ENCODE measurements at regions not wholly inside any gene's neighbourhood (a gene's known extent, or its start where the extent isn't known, plus 50 kb on each side); places are given as distances from the start of the nearest gene placed in this dataset.
"Not testable (repeated sequence)": the region's sequence is repeated elsewhere in the genome, so short reads cannot be mapped to it uniquely, and the experiment has no call there.

GRCh38 chr12:45490232-45490881, 239.1 kb upstream of the ARID2 start:
- Mint-ChIP-seq H3K36me3 (ENCODE audit: low read depth) (no peaks in the 10 kb centered on the region), H3K27me3 (no peaks in the 10 kb centered on the region), H3K4me3 (no peak overlapping the region), H3K9me3 (peaks cover 5% of the 10 kb centered on the region), H3K4me1 (no peaks in the 10 kb centered on the region), H3K27ac (no peak overlapping the region)
- POLR2A ChIA-PET = interaction anchor here (0.7 kb wide), 1 partner anchor 379 kb away, joined by 5 read pairs; no protein-coding TSS in a partner anchor
- CTCF ChIA-PET = no interaction called here
- DNase-seq = no peak

- Mint-ChIP-seq H3K27ac (no peak overlapping the region), H3K27me3 (no peaks in the 10 kb centered on the region), H3K4me3 (no peak overlapping the region), H3K9me3 (peaks cover 5% of the 10 kb centered on the region), H3K4me1 (no peaks in the 10 kb centered on the region), H3K36me3 (ENCODE audit: low read depth) (no peaks in the 10 kb centered on the region)
- CTCF ChIA-PET = no interaction called here
- DNase-seq = no peak
- POLR2A ChIA-PET = no interaction called here
Observed at GRCh38 chr12:45494279-45494678, 235.2 kb upstream of the ARID2 start.

- H3K36me3 Mint-ChIP-seq (ENCODE audit: low read depth) = no peaks in the 10 kb centered on the region
- H3K9me3 Mint-ChIP-seq = peaks cover 3% of the 10 kb centered on the region
- H3K27ac Mint-ChIP-seq = no peak overlapping the region
- no peaks in the 10 kb centered on the region for H3K27me3 Mint-ChIP-seq
- POLR2A ChIA-PET = no interaction called here
- DNase-seq = no peak
- no peak overlapping the region for H3K4me3 Mint-ChIP-seq
- no peaks in the 10 kb centered on the region for H3K4me1 Mint-ChIP-seq
- CTCF ChIA-PET = no interaction called here
Observed at GRCh38 chr12:45498645-45499044, 230.9 kb upstream of the ARID2 start.

GRCh38 chr12:45502481-45503128, 226.9 kb upstream of the ARID2 start:
- Mint-ChIP-seq H3K27me3 (no peaks in the 10 kb centered on the region), H3K27ac (no peak overlapping the region), H3K4me3 (no peak overlapping the region), H3K36me3 (ENCODE audit: low read depth) (no peaks in the 10 kb centered on the region), H3K4me1 (no peaks in the 10 kb centered on the region), H3K9me3 (no peaks in the 10 kb centered on the region)
- CTCF ChIA-PET = no interaction called here
- no peak for DNase-seq
- POLR2A ChIA-PET = no interaction called here

- CTCF ChIA-PET = no interaction called here
- DNase-seq = no peak
- no peaks in the 10 kb centered on the region for H3K4me1 Mint-ChIP-seq
Observed at GRCh38 chr12:45503899-45504298, 225.6 kb upstream of the ARID2 start.

GRCh38 chr12:45504316-45505010, 225.0 kb upstream of the ARID2 start:
- no peak for DNase-seq
- Mint-ChIP-seq H3K4me1 (no peaks in the 10 kb centered on the region), H3K4me3 (no peak overlapping the region), H3K9me3 (no peaks in the 10 kb centered on the region), H3K36me3 (ENCODE audit: low read depth) (no peaks in the 10 kb centered on the region), H3K27ac (no peak overlapping the region), H3K27me3 (no peaks in the 10 kb centered on the region)
- CTCF ChIA-PET = no interaction called here
- POLR2A ChIA-PET = no interaction called here

More at GRCh38 chr12:45503899-45504298, 225.6 kb upstream of the ARID2 start:
- Mint-ChIP-seq H3K27me3 (no peaks in the 10 kb centered on the region), H3K9me3 (no peaks in the 10 kb centered on the region), H3K36me3 (ENCODE audit: low read depth) (no peaks in the 10 kb centered on the region), H3K4me3 (no peak overlapping the region), H3K27ac (no peak overlapping the region)
- POLR2A ChIA-PET = no interaction called here

GRCh38 chr12:45509187-45509586, 220.3 kb upstream of the ARID2 start:
- H3K36me3 Mint-ChIP-seq (ENCODE audit: low read depth) = no peaks in the 10 kb centered on the region
- no peaks in the 10 kb centered on the region for H3K27me3 Mint-ChIP-seq
- no peak for DNase-seq
- no peak overlapping the region for H3K27ac Mint-ChIP-seq
- H3K4me3 Mint-ChIP-seq = no peak overlapping the region
- POLR2A ChIA-PET = no interaction called here
- peaks cover 10% of the 10 kb centered on the region for H3K9me3 Mint-ChIP-seq
- no peaks in the 10 kb centered on the region for H3K4me1 Mint-ChIP-seq
- CTCF ChIA-PET = no interaction called here

- no peak overlapping the region for H3K4me3 Mint-ChIP-seq
- DNase-seq = no peak
- H3K27me3 Mint-ChIP-seq = no peaks in the 10 kb centered on the region
- no peak overlapping the region for H3K27ac Mint-ChIP-seq
- CTCF ChIA-PET = no interaction called here
- H3K36me3 Mint-ChIP-seq (ENCODE audit: low read depth) = no peaks in the 10 kb centered on the region
- POLR2A ChIA-PET = no interaction called here
- peaks cover 10% of the 10 kb centered on the region for H3K9me3 Mint-ChIP-seq
- no peaks in the 10 kb centered on the region for H3K4me1 Mint-ChIP-seq
Observed at GRCh38 chr12:45509621-45510020, 219.9 kb upstream of the ARID2 start.

- Mint-ChIP-seq H3K27ac (no peak overlapping the region), H3K9me3 (peaks cover 1% of the 10 kb centered on the region), H3K27me3 (no peaks in the 10 kb centered on the region), H3K4me1 (peaks cover 14% of the 10 kb centered on the region), H3K4me3 (no peak overlapping the region), H3K36me3 (ENCODE audit: low read depth) (no peaks in the 10 kb centered on the region)
- no peak for DNase-seq
- ChIA-PET CTCF (interaction anchor here (1.2 to 1.5 kb wide), 4 partner anchors 10 to 80 kb away, joined by 3 to 6 read pairs (median 4); no protein-coding TSS in a partner anchor), POLR2A (no interaction called here)
Observed at GRCh38 chr12:45517381-45517780, 212.1 kb upstream of the ARID2 start.

GRCh38 chr12:45518291-45519235, 210.9 kb upstream of the ARID2 start:
- no peak overlapping the region for H3K4me3 Mint-ChIP-seq

GRCh38 chr12:45522227-45522626, 207.3 kb upstream of the ARID2 start:
- Mint-ChIP-seq H3K4me1 (peaks cover 14% of the 10 kb centered on the region), H3K36me3 (ENCODE audit: low read depth) (peaks cover 8% of the 10 kb centered on the region), H3K27ac (no peak overlapping the region), H3K4me3 (no peak overlapping the region), H3K27me3 (peaks cover 8% of the 10 kb centered on the region), H3K9me3 (peaks cover 24% of the 10 kb centered on the region)
- CTCF ChIA-PET = interaction anchor here (1.0 kb wide), 1 partner anchor 11 kb away, joined by 3 read pairs; no protein-coding TSS in a partner anchor
- POLR2A ChIA-PET = no interaction called here
- no peak for DNase-seq

More at GRCh38 chr12:45518291-45519235, 210.9 kb upstream of the ARID2 start:
- H3K27me3 Mint-ChIP-seq = no peaks in the 10 kb centered on the region
- ChIA-PET CTCF (interaction anchor here (1.3 kb wide), 2 partner anchors 11 to 81 kb away, joined by 3 to 4 read pairs; no protein-coding TSS in a partner anchor), POLR2A (no interaction called here)
- peaks cover 14% of the 10 kb centered on the region for H3K4me1 Mint-ChIP-seq
- peak; percentile 54 for DNase-seq
- H3K36me3 Mint-ChIP-seq (ENCODE audit: low read depth) = peaks cover 4% of the 10 kb centered on the region
- H3K9me3 Mint-ChIP-seq = peaks cover 11% of the 10 kb centered on the region
- H3K27ac Mint-ChIP-seq = peak overlapping the region; percentile 47

GRCh38 chr12:45526823-45527222, 202.7 kb upstream of the ARID2 start:
- Mint-ChIP-seq H3K27me3 (peaks cover 16% of the 10 kb centered on the region), H3K9me3 (peaks cover 27% of the 10 kb centered on the region)
- CTCF ChIA-PET = interaction anchor here (0.9 kb wide), 1 partner anchor 17 kb away, joined by 3 read pairs; no protein-coding TSS in a partner anchor
- H3K27ac Mint-ChIP-seq; DNase-seq; H3K4me1 Mint-ChIP-seq; H3K4me3 Mint-ChIP-seq; POLR2A ChIA-PET; H3K36me3 Mint-ChIP-seq (ENCODE audit: low read depth): not testable (repeated sequence)

Measured in activated CD4-positive, alpha-beta T cell treated with anti-CD3 and anti-CD28 coated beads, Interleukin-2, amount 10 ng/mL, durations not matched to agents 7 days and 5 days (primary cell).